ENCODE measurements at regions not wholly inside any gene's neighbourhood (a gene's known extent, or its start where the extent isn't known, plus 50 kb on each side); places are given as distances from the start of the nearest gene placed in this dataset.

- DNase-seq (ENCODE audit: low spot score): no peak
Observed at GRCh38 chr5:6166698-6167394, 211.5 kb downstream of the MED10 start.

DNA sequence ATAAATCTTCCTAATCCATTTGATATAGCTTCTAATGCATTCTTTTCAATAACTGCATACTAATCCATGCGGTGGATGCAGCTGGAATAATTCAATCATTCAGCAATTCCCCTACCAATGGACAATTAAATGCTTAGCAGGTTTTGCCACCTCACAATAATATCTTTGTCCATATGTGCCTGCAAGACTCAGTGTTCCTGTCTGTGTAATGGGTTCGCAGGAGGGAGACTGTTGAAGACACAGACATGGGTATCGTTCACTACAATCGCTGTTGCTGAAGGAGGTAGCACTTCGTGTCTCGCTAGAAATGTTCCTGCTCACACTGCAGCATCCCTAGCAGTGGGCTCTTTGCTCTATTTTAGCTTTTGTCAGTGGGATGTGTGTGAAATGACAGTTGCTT is 214.4 kb downstream of the MED10 start:
- DNase-seq (ENCODE audit: low spot score): no peak

GRCh38 chr5:6162175-6162574 is 216.2 kb downstream of the MED10 start:
- no peak for DNase-seq (ENCODE audit: low spot score)

DNA sequence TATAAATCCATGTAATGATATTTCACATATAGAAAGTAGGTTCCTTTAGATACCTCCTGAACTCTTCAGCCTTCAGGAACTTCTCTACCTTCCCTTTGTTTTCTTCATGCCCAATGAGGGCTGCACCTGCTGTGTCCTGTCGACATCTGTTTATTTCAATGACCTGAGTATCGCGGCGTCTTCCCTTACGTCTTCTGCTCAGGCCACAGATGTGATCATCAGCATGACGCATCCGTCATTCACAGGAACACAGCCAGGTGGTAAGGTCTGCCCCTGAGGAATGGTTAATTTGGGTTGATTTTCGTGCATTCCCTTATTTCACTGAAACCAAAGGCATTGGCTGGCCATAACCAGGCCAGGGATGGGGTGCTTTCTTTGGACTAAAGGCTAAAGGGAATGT is 217.1 kb downstream of the MED10 start:
- no peak for DNase-seq (ENCODE audit: low spot score)

DNA sequence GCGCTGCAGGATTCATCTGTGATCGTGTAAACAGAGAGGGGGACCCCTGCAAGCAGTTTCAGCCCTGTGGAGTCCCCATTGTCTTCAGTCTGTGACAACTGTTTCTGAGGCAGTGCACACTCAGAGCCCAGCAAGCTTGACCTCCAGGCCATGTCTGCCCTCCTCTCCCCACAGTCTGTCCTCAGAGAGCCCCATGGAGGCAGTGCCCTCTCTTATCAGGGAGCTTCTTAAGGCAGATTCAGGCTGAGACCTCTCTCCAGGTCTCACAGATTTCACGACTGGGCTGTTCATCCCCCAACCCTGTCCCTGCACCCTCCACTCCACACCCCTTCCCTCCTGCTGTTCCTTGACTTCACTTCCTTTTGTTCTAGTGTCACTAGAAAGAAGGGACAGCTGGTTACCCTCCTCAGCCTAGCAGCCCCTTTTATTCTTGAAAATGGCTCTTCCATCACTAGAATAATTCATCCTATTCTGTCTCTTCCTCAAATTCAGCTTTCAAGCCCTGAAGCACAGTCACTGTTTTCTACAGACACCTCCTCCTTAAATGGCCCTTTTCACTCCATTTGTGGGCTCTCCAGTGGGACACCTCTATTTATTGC is 218.4 kb downstream of the MED10 start:
- no peak for DNase-seq (ENCODE audit: low spot score)

DNA sequence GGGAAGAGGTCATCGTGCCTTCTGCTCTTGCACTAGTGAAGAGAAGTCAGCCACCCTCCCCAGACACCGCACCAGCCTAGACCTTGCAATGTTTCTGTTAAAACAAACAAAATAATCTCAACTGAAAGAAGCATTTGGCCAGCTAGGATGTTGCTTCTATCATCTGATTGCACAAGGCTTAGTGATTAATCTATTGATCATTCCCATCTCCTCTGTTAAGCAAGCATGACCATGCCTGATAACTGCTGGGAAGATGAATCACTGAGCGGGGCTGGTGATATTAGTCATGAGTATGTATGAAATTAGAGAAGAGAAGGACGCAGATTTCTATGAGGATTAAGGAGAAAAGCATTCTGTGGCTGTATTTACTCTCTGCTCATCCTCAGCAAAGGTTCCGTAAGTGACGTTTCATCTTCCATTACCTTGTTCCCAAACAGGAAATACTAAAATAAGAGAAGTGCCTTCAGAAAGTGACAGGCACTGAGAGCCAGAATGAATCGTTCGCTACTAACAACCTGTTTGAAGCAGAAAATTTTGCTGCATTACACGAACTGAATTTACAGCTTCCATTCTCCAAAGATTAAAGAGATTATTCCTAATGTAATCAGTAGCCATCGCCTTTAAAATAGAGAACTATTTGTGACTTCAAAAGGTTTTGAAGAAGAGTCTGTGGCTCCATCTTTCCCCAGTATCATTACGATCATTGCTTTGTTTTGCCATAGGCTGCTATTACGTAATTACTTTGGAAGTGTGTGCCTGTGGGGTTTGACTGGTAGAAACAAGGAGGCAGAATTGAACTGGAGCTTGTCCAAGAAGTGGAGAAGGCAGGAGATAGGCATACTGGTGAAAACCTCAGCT is 219.1 kb downstream of the MED10 start:
- peak; percentile 68 for DNase-seq (ENCODE audit: low spot score)

DNA sequence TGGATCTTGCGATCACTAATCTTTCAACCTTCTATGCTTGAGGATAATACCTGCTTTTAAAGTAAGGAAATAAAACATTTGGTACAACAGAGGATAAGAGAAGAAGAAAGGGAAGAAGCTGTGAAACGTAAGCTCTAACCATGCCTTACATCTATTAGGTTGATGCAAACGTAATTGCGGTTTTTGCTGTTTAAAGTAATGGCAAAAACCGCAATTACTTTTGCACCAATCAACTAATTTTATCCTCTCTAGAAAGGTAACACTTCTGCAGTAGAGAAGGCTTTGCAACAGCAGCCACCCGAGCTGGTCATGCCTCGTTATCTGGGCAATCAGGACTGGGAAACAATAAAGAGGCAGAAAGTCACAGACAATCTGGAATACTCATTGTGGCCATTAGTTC is 224.1 kb downstream of the MED10 start:
- no peak for DNase-seq (ENCODE audit: low spot score)

- no peak for DNase-seq (ENCODE audit: low spot score)
Observed at GRCh38 chr5:6146271-6146670, 232.1 kb downstream of the MED10 start.

DNA sequence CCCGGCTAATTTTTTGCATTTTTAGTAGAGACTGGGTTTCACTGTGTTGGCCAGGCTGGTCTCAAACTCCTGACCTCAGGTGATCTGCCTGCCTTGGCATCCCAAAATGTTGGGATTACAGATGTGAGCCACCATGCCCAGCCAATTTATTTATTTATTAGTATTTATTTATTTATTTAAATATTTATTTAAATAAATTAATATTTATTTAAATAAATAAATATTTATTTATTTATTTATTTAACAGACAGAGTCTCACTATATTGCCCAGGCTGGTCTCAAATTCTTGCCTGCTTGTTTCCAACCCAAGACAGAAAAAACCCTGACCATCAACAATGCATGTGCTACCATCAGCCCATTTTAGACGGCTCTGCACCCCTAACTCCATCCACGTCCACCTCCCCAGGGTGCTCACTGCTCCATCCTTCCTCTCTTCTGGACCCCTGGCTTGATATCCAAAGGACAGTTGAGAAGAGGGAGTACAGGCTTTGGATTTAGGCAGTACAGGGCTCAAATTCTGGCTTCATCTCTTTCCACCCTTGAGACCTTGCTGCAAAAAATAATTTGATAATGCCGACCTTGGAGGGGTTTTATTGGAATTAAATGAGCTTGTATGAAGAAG is 232.6 kb downstream of the MED10 start:
- DNase-seq (ENCODE audit: low spot score): no peak

DNA sequence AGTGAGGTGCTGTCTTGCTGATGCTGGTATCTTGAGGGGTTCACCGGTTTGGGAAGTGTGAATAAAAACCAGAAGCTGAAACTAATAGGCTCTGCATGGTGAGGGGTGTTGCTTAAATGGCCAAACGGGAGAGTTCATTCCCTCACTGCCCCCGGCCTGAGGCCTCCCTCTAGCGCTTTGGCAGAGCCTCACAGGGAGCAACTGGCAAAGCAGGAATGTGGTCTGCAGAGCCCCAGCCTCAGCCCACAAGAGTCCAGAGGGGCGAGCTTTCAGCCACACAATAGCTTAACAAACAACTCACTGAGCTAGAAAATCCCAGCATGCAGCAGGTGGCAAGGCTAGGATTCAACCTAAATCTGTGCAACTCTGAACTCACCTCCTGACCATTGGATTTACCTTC is 234.8 kb downstream of the MED10 start:
- DNase-seq (ENCODE audit: low spot score): no peak

- DNase-seq (ENCODE audit: low spot score): no peak
Observed at GRCh38 chr5:6142353-6142752, 236.0 kb downstream of the MED10 start.

GRCh38 chr5:6140219-6140618 is 238.1 kb downstream of the MED10 start:
- DNase-seq (ENCODE audit: low spot score): no peak

DNA sequence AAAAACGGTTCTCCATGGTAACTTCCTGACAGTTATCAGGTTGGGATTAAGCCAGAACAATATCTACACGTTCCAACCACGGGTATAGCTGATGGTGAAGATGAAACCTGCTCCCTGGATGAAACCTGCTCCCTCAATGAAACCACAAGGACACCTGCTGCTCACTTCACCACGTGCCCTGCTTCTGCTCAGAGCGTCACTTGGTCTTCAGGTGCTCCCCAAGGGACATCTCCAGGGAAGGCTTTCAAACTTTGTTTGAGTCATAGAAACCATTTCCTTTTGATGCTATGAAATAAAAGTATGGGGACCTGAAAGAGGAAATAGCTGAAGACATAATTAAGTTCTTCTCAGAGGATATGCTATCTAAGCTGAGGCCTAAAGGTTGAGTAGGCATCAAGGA is 242.4 kb downstream of the MED10 start:
- no peak for DNase-seq (ENCODE audit: low spot score)

DNA sequence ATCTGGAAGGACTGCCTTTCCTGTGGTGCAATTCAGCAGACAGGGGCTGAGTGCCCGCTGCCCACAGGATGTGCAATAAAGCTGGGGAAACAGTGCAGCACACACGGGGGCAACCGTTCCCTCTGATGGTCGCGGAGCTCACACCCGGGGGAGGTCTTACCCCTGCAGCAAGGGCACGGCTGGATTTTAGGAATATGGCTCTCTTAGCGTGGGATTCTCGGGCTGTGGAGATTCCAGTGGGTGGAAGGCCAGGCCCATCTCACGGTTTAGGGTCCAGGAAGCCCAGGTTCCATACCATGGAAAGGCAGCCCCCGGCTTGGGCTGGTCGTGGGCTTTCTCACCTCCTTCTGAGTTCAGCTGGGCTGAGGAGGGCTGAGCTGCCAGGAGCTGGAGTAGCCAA is 244.1 kb downstream of the MED10 start:
- DNase-seq (ENCODE audit: low spot score): no peak

DNA sequence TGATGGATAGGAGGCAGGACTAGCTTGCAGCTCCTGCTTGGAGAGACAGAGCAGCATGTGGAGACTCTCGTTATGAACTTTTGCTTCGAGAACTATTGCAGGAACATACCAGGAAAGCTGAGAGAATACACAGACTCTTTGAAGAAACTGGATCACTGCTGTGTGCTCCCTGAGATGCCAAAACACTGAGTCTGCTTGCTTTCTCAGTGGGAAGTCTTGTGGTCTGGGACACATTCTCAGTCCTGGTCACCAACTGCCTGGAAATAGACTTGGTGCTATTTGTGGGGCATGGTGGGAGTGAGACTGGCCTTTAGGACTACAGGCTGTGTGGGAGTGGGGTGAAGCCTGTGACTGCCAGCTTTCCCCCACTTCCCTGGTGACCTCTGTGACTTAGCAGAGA is 252.6 kb downstream of the MED10 start:
- no peak for DNase-seq (ENCODE audit: low spot score)

- no peak for DNase-seq (ENCODE audit: low spot score)
Observed at GRCh38 chr5:6118691-6119090, 259.7 kb downstream of the MED10 start.

DNA sequence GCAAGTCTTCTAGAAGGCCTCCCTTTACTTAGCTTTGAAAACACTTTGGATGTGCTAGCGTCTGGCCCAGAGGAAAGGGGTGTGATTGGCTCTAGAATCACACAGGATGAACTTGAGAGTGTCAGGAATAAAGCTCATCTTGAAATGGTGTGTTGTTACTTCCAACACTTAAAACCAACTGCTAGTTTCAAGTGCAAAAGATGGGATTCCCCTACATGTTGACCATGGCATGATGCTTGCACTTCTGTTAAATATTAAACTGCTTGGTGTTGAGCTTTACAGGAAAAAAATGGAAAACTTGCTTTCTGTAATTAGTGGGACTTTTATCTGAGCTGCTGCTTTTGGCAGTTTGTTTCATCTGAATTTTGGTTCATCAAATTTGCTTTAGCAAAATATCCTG is 261.1 kb downstream of the MED10 start:
- peak; percentile 4 for DNase-seq (ENCODE audit: low spot score)

- no peak for DNase-seq (ENCODE audit: low spot score)
Observed at GRCh38 chr5:6115852-6116251, 262.5 kb downstream of the MED10 start.

- DNase-seq (ENCODE audit: low spot score): no peak
Observed at GRCh38 chr5:6112538-6112937, 265.8 kb downstream of the MED10 start.

- DNase-seq (ENCODE audit: low spot score): no peak
Observed at GRCh38 chr5:6112125-6112524, 266.2 kb downstream of the MED10 start.

- no peak for DNase-seq (ENCODE audit: low spot score)
Observed at GRCh38 chr5:6111131-6111530, 267.2 kb downstream of the MED10 start.

DNA sequence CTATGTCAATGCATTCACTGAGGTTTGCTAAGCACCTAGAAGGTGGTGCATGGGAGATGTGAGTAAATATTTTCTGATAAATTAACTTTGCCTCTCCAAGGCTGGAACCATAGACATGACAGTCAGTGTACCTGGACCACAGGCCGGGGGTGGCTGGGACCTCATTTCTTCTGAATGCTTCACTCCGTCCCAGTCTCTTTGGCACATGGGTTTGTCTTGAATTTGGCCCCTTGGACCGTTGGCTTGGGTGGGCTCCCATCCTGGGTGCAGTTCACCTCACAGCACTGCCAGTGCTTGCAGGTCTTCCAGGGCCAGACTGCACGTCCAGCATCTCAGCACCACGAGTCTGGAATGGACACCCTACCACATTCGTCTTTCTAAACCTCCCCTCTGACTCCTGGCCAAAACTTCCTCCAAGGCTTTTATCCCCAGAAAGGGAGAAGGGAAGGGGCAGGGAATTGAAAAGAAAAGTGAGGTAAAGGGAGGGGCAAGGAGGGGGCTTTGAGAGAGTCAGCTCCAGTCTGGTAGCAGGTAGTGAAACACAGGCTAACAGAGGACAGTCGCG is 267.8 kb downstream of the MED10 start:
- DNase-seq (ENCODE audit: low spot score): no peak
